ENCODE measurements at regions not wholly inside any gene's neighbourhood (a gene's known extent, or its start where the extent isn't known, plus 50 kb on each side); places are given as distances from the start of the nearest gene placed in this dataset.

- BruUV-seq (replicated peaks) = no TSS peak
- intact Hi-C loops (cut with micrococcal nuclease) = no loop called here
- RAD21 ChIA-PET (ENCODE audit: low non-redundant PET in 1 of 2, low total read pairs in 2 of 2, uncharacterized antibody in 2 of 2, unreplicated experiment in 2 of 2) = no interaction called here
These were observed 852.6 kb upstream of the ID2 start for GRCh38 chr2:7829241-7829640.

More at GRCh38 chr2:7829241-7829640, 852.6 kb upstream of the ID2 start:
- H3K27me3 ChIP-seq (ENCODE audit: insufficient read depth, low read length) = peaks cover 8% of the 10 kb centered on the region; the same call in 1 of the 2 replicates
- no peak overlapping the region for H3K4me2 ChIP-seq (ENCODE audit: low read length)
- H3K4me1 ChIP-seq (ENCODE audit: control insufficient read depth in 1 of 2, insufficient read depth in 2 of 2, low read length in 2 of 2) = no peaks in the 10 kb centered on the region
- no peak overlapping the region for H3K4me3 ChIP-seq (replicated peaks in 1 of 2; ENCODE audit: low read depth in 1 of 2, low read length in 2 of 2)
- no peaks in the 10 kb centered on the region for H3K9me2 ChIP-seq (ENCODE audit: insufficient read depth)
- ATAC-seq (no peak), DNase-seq (ENCODE audit: low read depth, low spot score) (no peak)
- H3K79me2 ChIP-seq (ENCODE audit: insufficient read depth, low read length) = no peaks in the 10 kb centered on the region
- H2AFZ ChIP-seq (ENCODE audit: low read depth, low read length, poor library complexity, severe bottlenecking) = no peak overlapping the region
- POLR2A ChIA-PET = no interaction called here
- H3K27ac ChIP-seq (ENCODE audit: low read depth, low read length) = no peak overlapping the region
- H4K20me1 ChIP-seq (ENCODE audit: insufficient read depth) = no peaks in the 10 kb centered on the region
- H3K9me3 ChIP-seq (ENCODE audit: control insufficient read depth in 1 of 2, insufficient read depth in 1 of 2, low read depth in 1 of 2, low read length in 2 of 2) = no peaks in the 10 kb centered on the region
- CTCF ChIA-PET = no interaction called here
- H3K9ac ChIP-seq (ENCODE audit: low read length) = no peak overlapping the region
- no peak for TF ChIP-seq CTCF (IDR thresholded peaks at IDR 0.05 in 2 of 3, conservative IDR thresholded peaks at IDR 0.05 in 1 of 3; ENCODE audit: borderline replicate concordance in 1 of 3, insufficient read depth in 1 of 3, low read depth in 2 of 3, low read length in 2 of 3)
- TF ChIP-seq SIN3A (IDR thresholded peaks at IDR 0.05; ENCODE audit: low read depth) = no peak
- TF ChIP-seq ZFX (IDR thresholded peaks at IDR 0.05) = no peak
- no peak for TF ChIP-seq ATF3 (IDR thresholded peaks at IDR 0.05)
- no peak for TF ChIP-seq REST (IDR thresholded peaks at IDR 0.05; ENCODE audit: low read depth)
- no peak for TF ChIP-seq SP1 (IDR thresholded peaks at IDR 0.05; ENCODE audit: low read depth)
- no peak for TF ChIP-seq ZNF274 (IDR thresholded peaks at IDR 0.05; ENCODE audit: low read depth, low read length)
- TF ChIP-seq CBX3 (IDR thresholded peaks at IDR 0.05; ENCODE audit: low read depth) = no peak
- no peak for TF ChIP-seq FOSL1 (IDR thresholded peaks at IDR 0.05; ENCODE audit: low read depth)
- no peak for TF ChIP-seq EZH2 (IDR thresholded peaks at IDR 0.05)
- no peak for TF ChIP-seq ELF1 (IDR thresholded peaks at IDR 0.05; ENCODE audit: borderline replicate concordance, low read depth)
- TF ChIP-seq JUND (IDR thresholded peaks at IDR 0.05) = no peak
- no peak for TF ChIP-seq POLR2AphosphoS5 (IDR thresholded peaks at IDR 0.05; ENCODE audit: low read depth, low read length)
- no peak for TF ChIP-seq ZBTB33 (IDR thresholded peaks at IDR 0.05; ENCODE audit: extremely low read depth, insufficient replicate concordance, low read length)
- no peaks in the 10 kb centered on the region for H3K36me3 ChIP-seq (ENCODE audit: control insufficient read depth in 1 of 2, insufficient read depth in 2 of 2, low read length in 2 of 2)
